Lower leg skin (tissue), 3 donors: ENCODE measurements at regions not wholly inside any gene's neighbourhood (a gene's known extent, or its start where the extent isn't known, plus 50 kb on each side); places are given as distances from the start of the nearest gene placed in this dataset.

Experiments
- CTCF ChIP-seq, 3 donors: fragments of 450-650 bp; IDR thresholded peaks; one replicate each; pipeline ENCODE4 v1.5.1; 2016; ENCODE audit warnings: antibody characterized with exemption in 3 of 3, mild to moderate bottlenecking in 3 of 3, moderate library complexity in 2 of 3
- POLR2A ChIP-seq, 2 donors: fragments of 450-650 bp; IDR thresholded peaks; one replicate each; pipeline ENCODE4 v1.6.1; 2016 to 2017; ENCODE audit warnings: antibody characterized with exemption in 2 of 2, mild to moderate bottlenecking in 1 of 2, moderate library complexity in 1 of 2

GRCh38 chr1:30325085-30325935 is 398.1 kb downstream of the MATN1 start:
- TF ChIP-seq POLR2A (IDR thresholded peaks at IDR 0.05) (no peak), CTCF (IDR thresholded peaks at IDR 0.05) (no peak)
